ENCODE measurements at regions not wholly inside any gene's neighbourhood (a gene's known extent, or its start where the extent isn't known, plus 50 kb on each side); places are given as distances from the start of the nearest gene placed in this dataset.

DNA sequence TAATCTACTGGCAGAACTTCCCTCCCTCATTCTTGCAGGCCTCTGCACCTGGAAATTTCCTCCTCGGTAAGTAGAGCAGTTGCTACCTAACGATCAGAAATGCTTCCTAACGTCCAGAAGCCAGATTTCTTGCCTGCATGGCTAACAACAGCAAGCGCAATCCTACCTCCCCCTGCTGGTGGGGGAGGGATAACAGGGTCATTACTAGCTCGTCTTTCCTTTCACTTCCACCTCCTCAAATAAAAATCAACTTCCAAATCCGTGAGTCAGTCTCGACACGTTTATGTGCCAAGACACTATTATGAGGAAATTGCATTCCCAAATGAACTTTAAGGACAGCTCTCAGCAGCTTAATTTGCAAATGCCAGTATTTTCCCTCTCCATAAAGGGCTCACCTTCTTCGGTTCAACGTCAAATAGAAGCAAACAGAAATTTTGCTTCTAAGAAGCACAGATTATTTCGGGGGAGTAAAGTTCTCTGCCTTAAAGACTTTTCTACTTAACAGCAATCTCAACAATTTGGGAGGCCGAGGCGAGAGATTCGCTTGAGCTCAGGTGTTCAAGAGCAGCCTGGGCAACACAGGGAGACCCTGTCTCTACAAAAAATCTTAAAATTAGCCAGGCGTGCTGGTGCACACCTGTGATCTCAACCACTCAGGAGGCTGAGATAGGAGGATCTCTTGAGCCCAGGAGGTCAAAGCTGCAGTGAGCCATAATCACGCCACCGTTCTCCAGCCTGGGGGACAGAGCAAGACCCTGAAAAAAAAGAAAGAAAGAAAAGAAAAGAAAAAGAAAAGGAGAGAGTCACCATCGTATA is 188.6 kb upstream of the PSMD7 start:
- Histone ChIP-seq H3K27ac (no peak overlapping the region), H3K36me3 (no peaks in the 10 kb centered on the region), H3K27me3 (no peaks in the 10 kb centered on the region), H3K4me3 (ENCODE audit: low read depth in 1 of 2, low read length in 1 of 2) (no peak overlapping the region), H3K9me3 (no peaks in the 10 kb centered on the region), H3K4me1 (ENCODE audit: control insufficient read depth in 1 of 2, insufficient read depth in 1 of 2, low read depth in 1 of 2, low read length in 1 of 2) (no peaks in the 10 kb centered on the region)
- TF ChIP-seq, protein P1, sequence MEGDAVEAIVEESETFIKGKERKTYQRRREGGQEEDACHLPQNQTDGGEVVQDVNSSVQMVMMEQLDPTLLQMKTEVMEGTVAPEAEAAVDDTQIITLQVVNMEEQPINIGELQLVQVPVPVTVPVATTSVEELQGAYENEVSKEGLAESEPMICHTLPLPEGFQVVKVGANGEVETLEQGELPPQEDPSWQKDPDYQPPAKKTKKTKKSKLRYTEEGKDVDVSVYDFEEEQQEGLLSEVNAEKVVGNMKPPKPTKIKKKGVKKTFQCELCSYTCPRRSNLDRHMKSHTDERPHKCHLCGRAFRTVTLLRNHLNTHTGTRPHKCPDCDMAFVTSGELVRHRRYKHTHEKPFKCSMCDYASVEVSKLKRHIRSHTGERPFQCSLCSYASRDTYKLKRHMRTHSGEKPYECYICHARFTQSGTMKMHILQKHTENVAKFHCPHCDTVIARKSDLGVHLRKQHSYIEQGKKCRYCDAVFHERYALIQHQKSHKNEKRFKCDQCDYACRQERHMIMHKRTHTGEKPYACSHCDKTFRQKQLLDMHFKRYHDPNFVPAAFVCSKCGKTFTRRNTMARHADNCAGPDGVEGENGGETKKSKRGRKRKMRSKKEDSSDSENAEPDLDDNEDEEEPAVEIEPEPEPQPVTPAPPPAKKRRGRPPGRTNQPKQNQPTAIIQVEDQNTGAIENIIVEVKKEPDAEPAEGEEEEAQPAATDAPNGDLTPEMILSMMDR (IDR thresholded peaks at IDR 0.05) = no peak

DNA sequence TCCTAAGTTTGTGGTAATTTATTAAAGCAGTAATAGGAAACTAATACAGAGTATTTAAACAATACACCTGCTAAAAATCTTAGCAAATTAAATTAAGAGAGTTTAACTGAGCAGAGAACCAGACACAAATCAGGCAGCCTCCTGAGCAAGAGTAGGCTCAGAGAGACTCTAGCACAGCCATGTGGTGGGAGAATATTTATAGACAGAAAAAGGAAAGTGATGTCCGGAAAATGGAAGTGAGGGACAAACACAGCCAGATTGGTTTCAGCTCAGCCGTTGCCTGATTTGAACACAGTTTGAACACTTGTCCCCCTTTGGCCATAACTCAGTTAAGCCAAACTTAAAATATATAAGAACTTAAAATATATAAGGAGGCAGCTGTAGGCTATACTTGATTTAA is 192.6 kb upstream of the PSMD7 start:
- TF ChIP-seq, protein P1 (IDR thresholded peaks at IDR 0.05) = no peak
- H3K4me3 ChIP-seq (ENCODE audit: low read depth in 1 of 2, low read length in 1 of 2) = no peak overlapping the region
- no peaks in the 10 kb centered on the region for H3K4me1 ChIP-seq (ENCODE audit: control insufficient read depth in 1 of 2, insufficient read depth in 1 of 2, low read depth in 1 of 2, low read length in 1 of 2)
- no peaks in the 10 kb centered on the region for H3K27me3 ChIP-seq
- no peaks in the 10 kb centered on the region for H3K9me3 ChIP-seq
- H3K27ac ChIP-seq = no peak overlapping the region
- no peaks in the 10 kb centered on the region for H3K36me3 ChIP-seq

DNA sequence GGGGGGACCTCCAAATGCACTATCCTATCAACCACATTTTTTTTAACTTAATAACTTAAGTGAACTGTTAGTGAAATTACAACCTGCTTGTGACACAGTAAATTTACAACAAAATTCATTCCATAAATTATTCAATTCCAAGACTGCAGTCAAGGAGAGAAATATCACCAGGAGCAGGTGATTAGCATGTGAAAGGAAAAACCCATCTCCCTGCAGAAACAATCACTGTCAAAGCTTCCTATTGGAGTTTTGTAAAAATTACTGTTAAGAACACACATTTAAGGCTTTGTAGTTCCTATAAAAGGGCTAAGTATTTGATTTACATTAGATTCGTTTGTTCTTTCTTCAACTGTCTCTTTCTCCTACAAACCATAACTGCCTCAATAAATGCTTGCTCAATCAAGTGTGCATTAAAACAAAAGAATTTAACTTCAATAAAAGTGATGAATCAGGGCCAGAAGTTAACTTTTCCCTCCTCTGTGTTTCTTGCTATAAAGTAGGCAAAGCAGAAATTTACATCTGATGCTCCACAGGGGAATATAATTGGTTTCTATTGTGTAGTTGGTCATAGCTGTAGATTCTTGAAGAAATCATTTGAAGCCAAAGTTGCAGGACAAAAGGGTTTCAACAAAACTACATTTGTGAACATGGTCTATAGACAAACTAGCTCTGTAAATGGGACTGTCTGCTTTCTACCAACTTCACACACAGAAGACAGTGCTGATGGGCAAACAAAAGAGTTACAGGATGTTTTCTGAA is 195.1 kb upstream of the PSMD7 start:
- H3K4me3 ChIP-seq (ENCODE audit: low read depth in 1 of 2, low read length in 1 of 2) = no peak overlapping the region
- TF ChIP-seq, protein P1 (IDR thresholded peaks at IDR 0.05) = no peak
- no peak overlapping the region for H3K27ac ChIP-seq
- no peaks in the 10 kb centered on the region for H3K27me3 ChIP-seq
- H3K36me3 ChIP-seq = no peaks in the 10 kb centered on the region
- no peaks in the 10 kb centered on the region for H3K4me1 ChIP-seq (ENCODE audit: control insufficient read depth in 1 of 2, insufficient read depth in 1 of 2, low read depth in 1 of 2, low read length in 1 of 2)
- H3K9me3 ChIP-seq = no peaks in the 10 kb centered on the region

DNA sequence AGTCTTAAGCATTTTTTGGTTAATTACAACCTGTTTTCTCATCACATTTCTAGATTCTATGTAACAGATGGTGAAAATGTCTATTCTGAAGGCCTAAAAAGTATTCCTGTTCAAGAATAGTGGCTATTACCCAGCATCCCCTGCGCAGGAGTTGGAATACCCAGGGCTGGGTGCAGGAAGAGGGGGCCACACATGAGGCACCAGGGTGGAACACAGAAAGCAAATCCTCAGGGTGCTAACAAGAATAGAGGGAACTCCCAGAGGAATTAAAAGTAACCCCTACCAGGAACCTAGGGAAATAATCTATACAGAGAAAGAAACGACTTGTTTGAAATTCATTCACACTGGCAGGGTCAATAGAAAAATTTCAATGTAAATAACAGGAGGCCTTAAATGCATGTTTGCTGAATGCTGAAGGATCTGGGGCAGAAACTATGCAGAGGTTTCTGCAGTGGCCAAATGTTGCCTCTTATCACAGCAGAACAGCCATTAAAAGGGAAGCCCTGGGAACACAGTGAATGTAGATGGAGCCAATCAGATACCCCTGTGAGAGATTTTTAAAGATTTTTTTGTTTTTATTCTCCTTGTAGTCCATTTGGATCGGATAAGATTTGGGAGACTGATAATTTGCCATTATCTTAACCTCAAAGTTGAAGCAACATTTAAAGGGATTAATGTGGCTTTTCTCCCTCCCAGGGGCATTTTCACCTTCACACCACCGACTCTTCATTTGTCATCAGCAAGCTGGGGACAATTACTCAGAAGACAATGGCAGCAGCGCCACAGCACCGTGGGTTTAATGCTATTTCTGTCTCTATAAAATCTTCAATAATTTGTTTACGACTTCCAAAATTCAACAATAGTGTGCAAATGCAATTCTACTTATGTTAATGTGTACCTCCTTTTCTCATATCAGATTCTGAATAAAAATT is 196.0 kb upstream of the PSMD7 start:
- TF ChIP-seq, protein P1 (IDR thresholded peaks at IDR 0.05) = no peak
- no peak overlapping the region for H3K27ac ChIP-seq
- no peak overlapping the region for H3K4me3 ChIP-seq (ENCODE audit: low read depth in 1 of 2, low read length in 1 of 2)
- no peaks in the 10 kb centered on the region for H3K27me3 ChIP-seq
- H3K36me3 ChIP-seq = no peaks in the 10 kb centered on the region
- no peaks in the 10 kb centered on the region for H3K4me1 ChIP-seq (ENCODE audit: control insufficient read depth in 1 of 2, insufficient read depth in 1 of 2, low read depth in 1 of 2, low read length in 1 of 2)
- H3K9me3 ChIP-seq = no peaks in the 10 kb centered on the region

DNA sequence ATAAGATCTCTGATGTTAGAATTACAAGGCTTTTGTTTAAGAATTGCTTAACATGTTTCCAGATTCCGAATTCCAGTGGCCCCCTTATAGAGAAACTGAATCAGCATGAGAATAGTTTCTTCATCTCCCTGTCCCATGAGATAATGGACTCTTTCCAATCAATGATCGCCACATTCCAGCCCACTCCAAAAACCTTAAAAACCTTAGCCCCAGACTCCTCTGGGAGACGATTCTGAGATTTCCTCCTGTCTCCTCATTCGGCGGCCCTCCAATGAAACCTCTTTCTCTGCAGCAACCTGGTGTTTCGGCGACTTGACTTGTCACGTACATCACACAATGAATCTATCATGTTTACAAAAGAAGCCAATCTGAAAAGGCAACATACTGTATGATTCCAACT is 197.1 kb upstream of the PSMD7 start:
- no peaks in the 10 kb centered on the region for H3K27me3 ChIP-seq

More for the DNA sequence above, 197.1 kb upstream of the PSMD7 start:
- H3K27ac ChIP-seq = no peak overlapping the region
- H3K4me3 ChIP-seq (ENCODE audit: low read depth in 1 of 2, low read length in 1 of 2) = no peak overlapping the region
- H3K4me1 ChIP-seq (ENCODE audit: control insufficient read depth in 1 of 2, insufficient read depth in 1 of 2, low read depth in 1 of 2, low read length in 1 of 2) = no peaks in the 10 kb centered on the region
- no peaks in the 10 kb centered on the region for H3K9me3 ChIP-seq
- TF ChIP-seq, protein P1 (IDR thresholded peaks at IDR 0.05) = no peak
- H3K36me3 ChIP-seq = no peaks in the 10 kb centered on the region

Data from neutrophil (primary cell).